Activated CD4-positive, alpha-beta T cell treated with anti-CD3 and anti-CD28 coated beads, Interleukin-2, amount 10 ng/mL, durations not matched to agents 24 days and 14 days (primary cell): ENCODE measurements at regions not wholly inside any gene's neighbourhood (a gene's known extent, or its start where the extent isn't known, plus 50 kb on each side); places are given as distances from the start of the nearest gene placed in this dataset.

Source experiments
- DNase-seq: peaks from one replicate; pipeline ENCODE4 v3.0.0; 2022
- H3K27ac Mint-ChIP-seq: one replicate; pipeline ENCODE4 v1.8.0; 2022; ENCODE audit warnings: mild to moderate bottlenecking, mixed read lengths
- H3K27me3 Mint-ChIP-seq: one replicate; pipeline ENCODE4 v1.8.0; 2022; ENCODE audit warnings: mixed read lengths
- H3K36me3 Mint-ChIP-seq: one replicate; pipeline ENCODE4 v1.8.0; 2022; ENCODE audit warnings: low read depth, mild to moderate bottlenecking, mixed read lengths
- H3K4me1 Mint-ChIP-seq: one replicate; pipeline ENCODE4 v1.8.0; 2021; ENCODE audit warnings: mixed read lengths
- H3K4me3 Mint-ChIP-seq: one replicate; pipeline ENCODE4 v1.8.0; 2022; ENCODE audit warnings: mild to moderate bottlenecking, moderate library complexity, mixed read lengths
- H3K9me3 Mint-ChIP-seq: one replicate; pipeline ENCODE4 v1.8.0; 2021; ENCODE audit warnings: mixed read lengths
- intact Hi-C: fragments of 100-400 bp; cut with micrococcal nuclease; formaldehyde crosslinking; loops from one replicate; pipeline ENCODE4 v1.15.1; 2023

DNA sequence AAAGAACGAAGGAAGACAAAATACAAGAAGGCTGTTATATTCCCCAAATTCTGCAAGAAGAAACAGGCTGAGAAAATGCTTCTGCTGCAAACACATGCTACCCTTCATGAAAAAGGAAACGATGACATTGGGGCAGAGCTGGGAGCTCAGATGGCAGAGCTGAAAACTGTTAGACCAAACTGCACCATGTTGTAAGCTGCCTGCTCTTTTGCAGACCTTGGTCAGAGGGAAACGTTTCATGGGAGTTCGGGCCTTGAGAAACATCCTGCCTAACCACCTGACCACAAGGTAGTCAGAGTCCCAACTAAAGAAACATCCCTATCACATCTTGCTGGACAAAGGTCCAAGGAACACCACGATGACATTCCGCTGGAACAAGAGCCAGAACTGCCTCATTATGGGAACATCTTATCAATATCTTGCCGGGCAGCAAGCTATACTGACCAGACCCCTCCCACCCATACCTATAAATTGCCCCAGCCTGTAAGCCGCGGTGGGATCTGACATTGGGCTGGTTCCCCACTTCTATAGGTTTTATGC, 110.7 kb upstream of the CTSC start:
- Mint-ChIP-seq H3K4me1 (peaks cover 3% of the 10 kb centered on the region), H3K9me3 (peaks cover 25% of the 10 kb centered on the region), H3K27me3 (peaks cover 9% of the 10 kb centered on the region), H3K36me3 (no peaks in the 10 kb centered on the region), H3K27ac (no peak overlapping the region), H3K4me3 (no peak overlapping the region)
- intact Hi-C loops, result no loop called here
- no peak for DNase-seq

- Mint-ChIP-seq H3K27me3 (peaks cover 9% of the 10 kb centered on the region), H3K4me3 (no peak overlapping the region), H3K9me3 (peaks cover 25% of the 10 kb centered on the region), H3K4me1 (peaks cover 3% of the 10 kb centered on the region), H3K36me3 (no peaks in the 10 kb centered on the region), H3K27ac (no peak overlapping the region)
- no peak for DNase-seq
- intact Hi-C loops, result no loop called here
Observed at GRCh38 chr11:88447281-88447680, 109.7 kb upstream of the CTSC start.

DNA sequence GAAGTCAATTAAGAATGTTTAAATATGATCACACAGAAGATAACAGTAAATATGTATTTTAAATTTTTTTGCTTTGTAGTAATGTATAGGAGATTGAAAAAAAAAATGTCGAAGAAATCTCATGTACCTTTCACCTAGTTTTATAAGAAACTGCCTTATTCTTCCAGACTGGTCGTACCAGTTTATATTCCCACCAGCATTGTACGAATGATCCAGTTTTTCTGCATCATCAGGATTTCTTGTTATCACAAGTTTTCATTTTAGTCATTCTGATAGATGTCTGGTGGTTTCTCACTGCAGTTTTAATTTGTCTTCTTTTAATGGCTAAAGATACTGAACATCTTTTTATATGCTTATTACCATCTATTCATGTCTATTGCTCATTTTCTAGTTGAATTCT, 101.8 kb upstream of the CTSC start:
- H3K9me3 Mint-ChIP-seq, result peaks cover 6% of the 10 kb centered on the region
- no peak overlapping the region for H3K4me3 Mint-ChIP-seq
- H3K4me1 Mint-ChIP-seq, result peaks cover 5% of the 10 kb centered on the region
- H3K27me3 Mint-ChIP-seq, result peaks cover 9% of the 10 kb centered on the region
- intact Hi-C loops, result no loop called here
- no peak overlapping the region for H3K27ac Mint-ChIP-seq
- no peak for DNase-seq
- no peaks in the 10 kb centered on the region for H3K36me3 Mint-ChIP-seq

GRCh38 chr11:88438721-88439120, 101.2 kb upstream of the CTSC start:
- H3K36me3 Mint-ChIP-seq, result no peaks in the 10 kb centered on the region

DNA sequence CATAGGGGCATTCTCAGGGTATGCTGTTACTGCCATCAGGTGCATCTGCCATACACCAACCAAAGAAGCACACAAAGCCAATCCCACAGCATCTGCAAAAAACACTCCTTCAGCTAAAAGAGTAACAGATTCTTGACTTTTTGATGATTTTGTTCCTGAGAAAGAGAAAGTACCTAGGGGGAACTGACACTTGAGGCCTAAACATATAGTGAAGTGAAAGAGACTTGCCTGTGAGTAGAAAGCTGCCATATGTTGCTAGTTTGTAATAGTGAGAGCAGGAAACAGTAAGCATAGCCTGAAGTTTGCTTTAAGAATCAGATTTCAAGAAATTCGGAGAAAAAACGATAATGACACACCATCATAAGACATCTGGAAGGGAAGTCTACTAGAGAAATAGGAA, 97.9 kb upstream of the CTSC start:
- H3K27ac Mint-ChIP-seq, result peak overlapping the region; percentile 13
- peaks cover 5% of the 10 kb centered on the region for H3K27me3 Mint-ChIP-seq
- peaks cover 16% of the 10 kb centered on the region for H3K9me3 Mint-ChIP-seq
- intact Hi-C loops, result no loop called here
- peaks cover 5% of the 10 kb centered on the region for H3K4me1 Mint-ChIP-seq
- H3K36me3 Mint-ChIP-seq, result no peaks in the 10 kb centered on the region
- no peak for DNase-seq
- no peak overlapping the region for H3K4me3 Mint-ChIP-seq

More at GRCh38 chr11:88438721-88439120, 101.2 kb upstream of the CTSC start:
- peaks cover 6% of the 10 kb centered on the region for H3K9me3 Mint-ChIP-seq
- no peak overlapping the region for H3K4me3 Mint-ChIP-seq
- no peak for DNase-seq
- intact Hi-C loops, result no loop called here
- H3K27ac Mint-ChIP-seq, result no peak overlapping the region
- H3K4me1 Mint-ChIP-seq, result peaks cover 5% of the 10 kb centered on the region
- H3K27me3 Mint-ChIP-seq, result peaks cover 9% of the 10 kb centered on the region

DNA sequence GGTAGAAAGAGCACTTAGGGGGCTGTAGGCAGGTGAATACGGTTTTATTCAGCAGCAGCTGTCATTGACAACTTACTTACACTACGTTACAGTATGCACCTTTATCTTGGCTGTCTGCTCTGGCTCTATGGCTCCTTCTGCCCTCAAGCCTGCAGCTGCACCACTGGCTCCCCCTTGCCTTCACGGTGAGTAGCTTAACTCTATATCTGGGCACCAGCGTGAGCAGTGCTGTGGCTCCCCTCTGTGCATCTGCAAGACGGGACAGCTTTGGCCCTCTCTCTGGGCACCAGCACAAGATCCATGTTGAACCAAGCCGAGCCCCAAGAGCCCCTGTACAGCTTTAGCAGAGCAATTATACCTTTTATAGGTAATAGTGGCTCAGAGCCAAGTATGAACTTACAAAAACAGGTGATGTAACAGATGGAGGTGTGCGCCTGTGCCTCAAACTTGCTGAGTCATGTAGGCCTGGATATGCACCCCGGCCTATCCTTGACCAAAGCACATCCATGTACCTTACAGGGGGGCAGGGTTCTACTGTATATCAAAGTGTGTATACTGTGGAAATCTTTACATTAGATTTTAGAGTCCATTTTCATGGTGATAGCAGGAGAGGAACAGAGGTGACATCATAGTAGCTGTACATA, 96.9 kb upstream of the CTSC start:
- no peak overlapping the region for H3K27ac Mint-ChIP-seq
- intact Hi-C loops, result no loop called here
- H3K4me1 Mint-ChIP-seq, result peaks cover 5% of the 10 kb centered on the region
- no peak overlapping the region for H3K4me3 Mint-ChIP-seq
- H3K9me3 Mint-ChIP-seq, result peaks cover 16% of the 10 kb centered on the region
- no peak for DNase-seq
- H3K36me3 Mint-ChIP-seq, result no peaks in the 10 kb centered on the region
- H3K27me3 Mint-ChIP-seq, result peaks cover 2% of the 10 kb centered on the region

GRCh38 chr11:88433536-88434230, 96.1 kb upstream of the CTSC start:
- no peak overlapping the region for H3K27ac Mint-ChIP-seq
- intact Hi-C loops, result no loop called here
- H3K27me3 Mint-ChIP-seq, result no peaks in the 10 kb centered on the region
- no peak for DNase-seq
- no peak overlapping the region for H3K4me3 Mint-ChIP-seq
- peaks cover 5% of the 10 kb centered on the region for H3K4me1 Mint-ChIP-seq
- no peaks in the 10 kb centered on the region for H3K36me3 Mint-ChIP-seq
- peaks cover 16% of the 10 kb centered on the region for H3K9me3 Mint-ChIP-seq

GRCh38 chr11:88431675-88432341, 94.3 kb upstream of the CTSC start:
- no peak for DNase-seq
- no peak overlapping the region for H3K4me3 Mint-ChIP-seq
- H3K36me3 Mint-ChIP-seq, result no peaks in the 10 kb centered on the region
- intact Hi-C loops, result no loop called here
- no peaks in the 10 kb centered on the region for H3K27me3 Mint-ChIP-seq
- peaks cover 5% of the 10 kb centered on the region for H3K4me1 Mint-ChIP-seq
- H3K27ac Mint-ChIP-seq, result no peak overlapping the region
- H3K9me3 Mint-ChIP-seq, result peaks cover 19% of the 10 kb centered on the region

DNA sequence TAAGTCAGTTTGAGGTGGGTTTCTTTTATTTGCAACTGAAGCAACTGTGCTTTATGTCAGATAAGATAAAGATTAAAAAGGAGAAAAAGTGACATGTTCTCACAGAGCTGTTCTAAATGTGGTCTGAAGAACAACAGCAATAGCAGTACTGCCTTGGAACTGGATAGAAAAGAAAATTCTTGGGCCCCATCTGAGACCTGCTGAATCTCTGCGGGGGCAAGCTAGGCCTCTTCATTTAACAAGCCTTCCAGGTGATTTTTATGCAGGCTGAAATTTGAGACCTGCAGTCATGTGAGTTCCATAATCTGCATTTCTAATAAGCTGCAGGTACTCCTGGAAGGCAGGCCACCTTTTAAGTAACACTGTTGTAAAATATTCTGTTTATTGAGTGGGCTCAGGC, 91.4 kb upstream of the CTSC start:
- H3K9me3 Mint-ChIP-seq, result peaks cover 21% of the 10 kb centered on the region

GRCh38 chr11:88427719-88428118, 90.2 kb upstream of the CTSC start:
- H3K9me3 Mint-ChIP-seq, result peaks cover 17% of the 10 kb centered on the region
- peaks cover 16% of the 10 kb centered on the region for H3K4me1 Mint-ChIP-seq
- intact Hi-C loops, result no loop called here
- no peak overlapping the region for H3K27ac Mint-ChIP-seq
- H3K36me3 Mint-ChIP-seq, result peaks cover 7% of the 10 kb centered on the region
- H3K4me3 Mint-ChIP-seq, result no peak overlapping the region
- H3K27me3 Mint-ChIP-seq, result no peaks in the 10 kb centered on the region
- DNase-seq, result no peak

More for the DNA sequence above, 91.4 kb upstream of the CTSC start:
- H3K4me1 Mint-ChIP-seq, result peaks cover 13% of the 10 kb centered on the region
- peaks cover 2% of the 10 kb centered on the region for H3K36me3 Mint-ChIP-seq
- intact Hi-C loops, result no loop called here
- no peak overlapping the region for H3K4me3 Mint-ChIP-seq
- no peaks in the 10 kb centered on the region for H3K27me3 Mint-ChIP-seq
- no peak for DNase-seq
- no peak overlapping the region for H3K27ac Mint-ChIP-seq

DNA sequence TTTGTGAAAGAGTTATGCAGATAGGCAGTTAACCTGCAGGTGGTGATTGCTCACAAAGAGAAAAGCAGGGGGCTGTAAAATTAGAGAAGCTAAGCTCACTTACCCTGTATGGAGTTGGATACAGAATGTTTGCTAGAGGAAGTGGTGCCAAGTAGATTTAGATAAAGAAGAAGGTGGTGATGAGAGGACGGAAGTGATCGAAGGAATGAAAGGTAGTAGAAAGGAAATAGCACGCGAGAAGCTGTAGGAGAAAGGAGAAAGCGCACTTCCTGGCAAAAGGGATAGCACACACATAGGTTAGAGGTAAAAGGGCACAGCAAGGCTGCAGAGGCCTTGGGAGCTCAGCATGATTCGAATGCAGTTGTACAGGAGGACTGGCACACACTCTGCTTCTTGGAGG, 87.3 kb upstream of the CTSC start:
- H3K4me1 Mint-ChIP-seq, result peaks cover 42% of the 10 kb centered on the region
- H3K9me3 Mint-ChIP-seq, result peaks cover 11% of the 10 kb centered on the region
- intact Hi-C loops, result loop anchor here (5.0 kb wide), 1 partner anchor 1903 kb away; no protein-coding TSS in a partner anchor
- no peaks in the 10 kb centered on the region for H3K27me3 Mint-ChIP-seq
- H3K4me3 Mint-ChIP-seq, result peak overlapping the region; percentile 2
- H3K36me3 Mint-ChIP-seq, result peaks cover 7% of the 10 kb centered on the region
- peak overlapping the region; percentile 2 for H3K27ac Mint-ChIP-seq
- DNase-seq, result no peak

- Mint-ChIP-seq H3K4me1 (peaks cover 60% of the 10 kb centered on the region), H3K4me3 (peak overlapping the region; percentile 58), H3K36me3 (peaks cover 7% of the 10 kb centered on the region), H3K27ac (peak overlapping the region; percentile 71), H3K27me3 (no peaks in the 10 kb centered on the region), H3K9me3 (peaks cover 8% of the 10 kb centered on the region)
- intact Hi-C loops, result loop anchor here (1.0 to 5.0 kb wide), 5 partner anchors 17 to 1899 kb away; partner anchors contain the start of gene RAB38
- DNase-seq, result peak; percentile 83
Observed at GRCh38 chr11:88421530-88421929, 84.0 kb upstream of the CTSC start.

GRCh38 chr11:88420165-88420791, 82.7 kb upstream of the CTSC start:
- Mint-ChIP-seq H3K27ac (no peak overlapping the region), H3K4me1 (peaks cover 65% of the 10 kb centered on the region), H3K4me3 (peak overlapping the region; percentile 16), H3K27me3 (no peaks in the 10 kb centered on the region), H3K36me3 (peaks cover 7% of the 10 kb centered on the region), H3K9me3 (peaks cover 8% of the 10 kb centered on the region)
- intact Hi-C loops, result loop anchor here (2.0 to 5.0 kb wide), 4 partner anchors 15 to 1898 kb away; partner anchors contain the start of gene RAB38
- no peak for DNase-seq
